ACHN (cell line): ENCODE measurements at regions not wholly inside any gene's neighbourhood (a gene's known extent, or its start where the extent isn't known, plus 50 kb on each side); places are given as distances from the start of the nearest gene placed in this dataset.
"Not testable (repeated sequence)": the region's sequence is repeated elsewhere in the genome, so short reads cannot be mapped to it uniquely, and the experiment has no call there.

Experiments
- DNase-seq: peaks from one replicate; pipeline ENCODE4 v3.0.0-alpha.2; 2015
- in situ Hi-C: cut with HindIII; loops from 2 replicates; pipeline ENCODE4 v1.10.0; 2017; ENCODE audit warnings: low sequenced_read_pairs, low pct_ligation_motif_present, low pct_unique_long_range_greater_than_20kb

DNA sequence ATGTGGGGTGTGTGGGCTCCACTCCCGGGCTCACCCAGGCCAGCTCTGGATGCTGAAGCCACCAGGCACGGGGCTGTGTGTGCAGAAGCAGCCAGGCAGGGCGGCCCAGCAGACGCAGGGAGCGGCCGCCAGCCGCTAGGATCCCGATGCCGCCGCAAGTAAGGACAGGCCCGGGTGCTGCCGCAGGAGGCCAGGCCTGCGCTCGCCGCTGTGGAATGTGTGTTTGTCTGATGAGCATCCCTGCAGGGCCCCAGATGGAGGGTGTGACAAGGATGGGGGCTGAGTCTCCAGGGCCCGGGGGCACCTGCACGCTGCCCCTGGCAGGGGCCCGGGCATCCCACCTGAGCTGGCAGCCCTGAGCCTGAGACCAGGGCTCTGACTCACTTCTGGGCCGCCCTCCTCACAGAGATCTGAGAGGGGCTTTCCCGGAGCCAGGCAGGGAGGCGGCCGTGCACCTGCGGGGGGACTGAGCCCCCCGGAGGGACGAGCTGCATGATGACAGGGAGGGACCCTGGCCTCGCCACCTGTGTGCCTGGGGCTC, 101.5 kb downstream of the FOXL3 start:
- in situ Hi-C loops: no loop called here
- DNase-seq: no peak

DNA sequence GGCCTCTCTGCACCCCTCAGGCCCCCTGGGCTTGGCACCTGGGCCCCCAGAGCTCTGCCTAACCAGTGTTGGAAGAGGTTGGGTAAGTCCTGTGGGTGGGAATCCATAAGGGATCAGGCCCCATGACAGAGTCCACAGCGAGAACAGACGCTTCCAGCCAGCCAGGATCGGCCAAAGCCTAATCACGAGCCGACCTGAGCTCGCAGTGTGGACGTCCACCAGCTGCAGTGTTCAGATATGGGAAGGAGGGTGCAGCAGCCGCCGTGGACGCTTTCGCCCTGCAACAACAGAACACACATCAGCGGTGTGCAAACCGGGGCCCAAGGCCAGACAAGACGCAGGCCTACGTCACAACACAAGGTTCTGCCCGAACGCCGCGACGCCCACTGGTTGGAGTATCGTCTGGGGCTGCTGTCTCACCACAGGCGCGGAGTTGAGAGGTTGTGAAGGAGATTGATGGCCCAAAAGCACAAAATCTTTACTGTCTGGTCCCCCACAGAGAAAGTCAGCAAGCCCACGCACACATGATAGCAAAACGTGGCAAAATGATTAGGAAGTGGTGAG, 102.1 kb downstream of the FOXL3 start:
- no peak for DNase-seq
- in situ Hi-C loops: no loop called here

DNA sequence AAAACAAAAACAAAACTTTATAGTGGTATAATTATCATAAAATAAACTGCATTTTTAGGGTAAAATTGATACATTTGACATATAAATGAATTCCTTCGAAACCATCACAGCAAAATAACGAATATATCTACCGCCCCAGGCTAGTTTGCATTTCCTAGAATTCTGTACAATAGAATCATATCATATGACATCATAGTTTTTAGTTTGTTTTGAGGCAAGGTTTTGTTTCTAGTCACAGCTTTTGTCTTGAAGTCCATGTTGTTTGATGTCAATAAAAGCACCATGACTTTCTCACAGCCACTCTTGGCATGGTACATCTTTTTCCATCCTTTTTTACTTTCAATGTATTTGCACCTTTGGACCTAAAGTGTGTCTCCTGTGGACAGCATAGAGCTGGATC, 102.9 kb downstream of the FOXL3 start:
- no peak for DNase-seq
- in situ Hi-C loops: no loop called here

DNA sequence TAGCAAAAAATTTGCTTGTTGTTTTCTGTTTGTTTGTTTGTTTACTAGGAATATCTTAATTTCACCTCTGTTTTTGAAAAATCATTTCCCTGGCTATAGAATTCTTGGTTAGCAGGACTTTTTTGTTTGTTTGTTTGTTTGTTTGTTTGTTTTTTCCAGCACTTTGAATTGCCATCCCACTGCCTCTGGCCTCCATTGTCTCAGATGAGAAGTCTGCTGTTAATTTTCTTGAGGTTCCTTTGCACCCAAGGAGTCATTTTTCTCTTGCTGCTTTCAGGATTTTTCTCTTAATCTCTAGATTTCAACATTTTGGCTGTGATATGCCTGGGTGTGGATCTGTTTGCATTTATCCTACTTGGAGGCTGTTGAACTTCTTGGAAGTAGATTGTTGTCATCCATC, 105.7 kb downstream of the FOXL3 start:
- in situ Hi-C loops: no loop called here
- DNase-seq: no peak

DNA sequence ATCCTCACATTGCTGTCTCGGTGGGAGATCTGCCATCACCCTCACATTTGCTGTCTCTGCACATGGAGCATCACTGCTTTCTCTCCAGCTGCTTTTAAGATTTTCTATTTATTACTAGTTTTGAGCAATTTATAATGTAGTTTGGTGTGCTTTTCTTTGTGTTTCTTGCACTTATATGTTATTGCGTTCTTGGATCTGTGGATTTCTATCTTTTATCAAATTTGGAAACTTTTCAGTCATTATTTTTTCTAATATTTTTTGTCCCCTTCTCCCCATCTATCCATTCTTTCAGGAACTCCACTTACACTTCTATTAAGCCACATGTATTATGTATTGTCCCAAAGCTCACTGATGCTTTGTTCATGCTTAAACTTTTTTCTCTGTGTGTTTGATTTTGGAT, 108.9 kb downstream of the FOXL3 start:
- in situ Hi-C loops: no loop called here
- no peak for DNase-seq

DNA sequence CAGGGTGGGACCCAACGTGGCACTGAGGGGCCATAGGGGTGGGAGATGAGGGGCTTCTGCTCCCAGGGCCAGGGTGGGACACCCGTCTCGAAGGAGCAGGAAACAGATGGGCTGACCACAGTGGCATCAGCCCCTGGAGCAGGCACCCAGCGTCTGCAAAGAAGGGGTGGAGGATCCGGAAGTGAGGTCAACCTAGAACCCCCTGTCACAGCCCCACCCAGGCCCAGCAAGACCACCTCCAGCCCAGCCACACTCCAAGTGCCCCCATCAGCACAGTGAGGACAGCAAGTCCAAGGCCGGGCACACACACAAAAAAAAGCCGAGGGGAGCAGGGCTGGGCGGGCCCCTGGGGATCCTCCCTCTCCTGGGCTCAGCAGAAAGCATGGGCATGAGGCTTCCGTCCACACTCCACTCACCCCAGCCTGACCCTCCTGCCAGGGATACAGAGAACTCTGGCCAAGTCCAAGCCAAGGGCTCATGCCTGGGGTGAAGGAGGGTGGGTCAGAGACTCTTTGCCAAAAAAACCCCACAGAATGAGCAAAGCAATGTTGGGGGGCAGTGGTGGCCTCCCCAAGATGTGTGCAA, 111.0 kb downstream of the FOXL3 start:
- in situ Hi-C loops: no loop called here
- DNase-seq: no peak

DNA sequence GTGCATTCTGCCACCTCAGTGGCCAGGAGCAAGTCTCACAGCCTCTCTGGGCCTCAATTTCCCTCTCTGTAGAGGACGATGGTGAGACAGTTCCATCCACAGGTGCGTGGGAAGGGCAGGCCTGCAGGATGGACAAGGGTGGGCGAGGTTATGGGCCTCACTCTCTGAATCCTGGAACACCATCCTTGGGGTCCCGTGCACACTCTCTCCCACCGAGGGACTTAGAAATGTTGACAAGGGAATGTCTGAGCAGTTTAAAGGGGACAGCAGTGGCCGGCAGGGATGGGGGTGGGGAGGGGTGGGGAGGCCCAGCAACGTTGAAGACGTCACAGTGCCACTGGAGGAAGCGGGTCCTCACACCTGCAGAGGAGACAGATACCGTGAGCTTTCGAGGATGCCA, 111.5 kb downstream of the FOXL3 start:
- in situ Hi-C loops: no loop called here
- no peak for DNase-seq

DNA sequence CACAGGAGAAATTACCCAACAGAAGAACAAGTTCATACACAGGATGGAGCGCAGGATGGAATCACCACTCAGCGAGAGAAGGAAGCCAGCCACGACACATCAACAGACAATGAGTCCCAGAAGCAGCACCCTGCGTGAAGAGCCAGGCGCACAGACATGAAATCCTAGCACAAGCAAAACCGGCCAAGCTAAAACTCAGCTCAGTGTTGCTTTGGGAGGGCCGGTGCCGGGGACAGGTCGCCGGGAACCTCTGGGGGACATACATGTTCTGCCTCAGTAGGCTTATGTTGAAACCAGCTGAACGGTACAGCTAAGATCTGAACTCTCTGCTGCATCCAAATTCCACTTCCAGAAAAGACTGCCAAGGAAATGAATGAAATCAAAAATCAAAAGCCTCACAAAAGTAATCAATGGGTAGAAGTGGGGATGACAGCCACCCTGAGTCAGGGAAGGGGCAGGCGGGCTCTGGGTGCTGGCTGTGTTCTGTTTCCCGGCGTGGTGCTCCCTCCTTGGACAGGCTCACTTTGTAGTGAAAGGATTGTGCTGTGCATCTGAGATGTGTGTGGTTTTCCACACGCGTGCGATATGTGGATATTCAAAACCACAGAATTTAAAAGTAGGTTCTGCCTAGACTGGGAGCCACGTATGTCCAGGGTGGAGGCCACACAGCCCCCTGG, 114.7 kb downstream of the PDGFA start:
- in situ Hi-C loops: no loop called here
- DNase-seq: no peak

DNA sequence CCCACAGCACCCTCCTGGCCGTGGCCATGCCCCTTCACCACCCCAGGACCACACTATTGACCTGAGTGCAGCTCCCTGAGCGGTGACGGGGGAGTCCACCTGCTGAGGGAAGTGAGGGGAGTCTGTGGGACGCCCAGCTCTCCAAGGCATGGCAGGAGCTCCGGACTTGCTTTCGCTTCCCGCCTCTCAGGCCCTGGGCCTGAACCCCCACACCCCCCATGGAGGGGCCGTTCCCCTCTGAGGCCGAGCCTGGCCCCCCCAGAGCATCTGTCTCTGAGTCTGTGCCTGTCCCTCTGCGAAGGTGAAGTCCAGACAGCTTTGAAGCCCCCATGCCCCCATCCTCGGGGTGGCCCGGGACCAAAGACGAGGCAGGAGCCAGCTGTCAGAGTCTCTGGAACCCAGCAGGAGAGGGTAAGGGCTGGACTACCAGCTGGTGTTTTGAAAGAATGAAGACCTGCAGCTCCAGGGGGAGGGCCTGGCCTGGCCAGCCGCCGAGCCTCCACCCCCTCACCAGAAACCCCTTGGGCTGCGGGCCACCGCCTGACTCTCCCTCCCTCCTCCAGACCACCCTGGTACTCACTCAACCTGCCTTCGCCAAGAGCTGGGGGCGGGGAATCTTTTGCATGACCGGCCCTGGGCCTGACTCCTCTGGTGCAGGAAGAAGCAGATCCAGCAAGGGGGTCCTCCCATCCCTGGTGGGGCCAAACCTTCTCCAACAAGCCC, 114.0 kb downstream of the PDGFA start:
- DNase-seq: no peak
- in situ Hi-C loops: no loop called here

DNA sequence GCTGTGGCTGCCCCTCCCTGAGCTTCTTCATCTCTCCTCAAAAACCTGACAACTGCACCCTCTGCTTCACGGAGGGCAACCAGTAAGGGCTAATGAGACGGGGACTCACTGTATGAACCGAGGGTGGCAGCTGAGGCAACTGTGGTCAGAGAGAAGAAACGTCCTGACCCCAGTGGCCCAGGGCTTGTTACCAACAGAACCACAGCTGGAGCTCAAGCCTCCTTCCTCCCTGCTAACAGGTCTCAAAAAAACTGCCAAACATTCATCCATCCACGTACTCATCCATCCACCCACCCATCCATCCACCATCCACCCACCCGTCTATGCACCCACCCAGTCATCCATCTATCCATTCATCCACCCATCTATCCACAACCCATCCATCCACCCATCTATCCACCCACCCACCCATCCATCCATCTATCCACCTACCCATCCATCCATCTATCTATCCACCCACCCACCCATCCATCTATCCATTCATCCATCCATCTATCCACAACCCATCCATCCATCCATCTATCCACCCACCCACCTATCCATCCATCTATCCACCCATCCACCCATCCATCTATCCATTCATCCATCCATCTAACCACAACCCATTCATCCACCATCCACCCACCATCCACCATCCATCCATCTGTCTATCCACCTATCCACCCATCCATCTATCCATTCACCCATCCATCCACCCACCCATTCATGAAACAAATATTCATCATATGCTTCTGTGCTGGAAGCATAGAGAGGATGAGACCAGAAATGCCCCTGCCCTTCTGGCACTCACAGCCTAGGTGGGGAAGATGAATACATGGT, 111.7 kb downstream of the PDGFA start:
- in situ Hi-C loops: no loop called here
- DNase-seq: no peak

DNA sequence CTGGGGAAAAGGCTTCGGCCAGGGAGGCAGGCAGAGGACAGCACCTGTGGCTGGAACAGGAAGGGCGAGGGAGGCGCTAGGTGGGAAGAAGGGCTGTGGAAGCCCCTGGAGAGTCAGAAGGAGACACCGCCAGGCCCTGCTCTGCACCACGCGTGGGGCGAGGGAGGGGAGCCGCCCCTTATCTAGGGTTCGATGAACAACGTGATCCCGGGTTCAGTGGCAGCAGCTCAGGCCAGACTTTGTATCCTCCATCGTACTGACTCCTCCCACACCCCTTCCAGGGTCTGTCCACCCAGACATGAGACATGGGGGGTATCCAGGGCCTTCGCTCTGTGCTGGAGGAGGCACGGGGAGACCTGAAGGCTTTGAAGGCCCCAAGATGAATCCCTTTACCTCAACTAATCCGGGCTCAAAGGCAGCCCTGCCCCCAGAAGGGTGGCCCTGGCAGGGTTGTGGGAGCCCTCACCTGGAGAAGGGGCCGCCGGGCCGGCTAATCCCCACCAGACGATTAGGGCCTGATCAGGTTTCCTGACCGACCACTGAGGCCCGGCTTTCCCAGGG, 110.8 kb downstream of the PDGFA start:
- in situ Hi-C loops: no loop called here
- no peak for DNase-seq

DNA sequence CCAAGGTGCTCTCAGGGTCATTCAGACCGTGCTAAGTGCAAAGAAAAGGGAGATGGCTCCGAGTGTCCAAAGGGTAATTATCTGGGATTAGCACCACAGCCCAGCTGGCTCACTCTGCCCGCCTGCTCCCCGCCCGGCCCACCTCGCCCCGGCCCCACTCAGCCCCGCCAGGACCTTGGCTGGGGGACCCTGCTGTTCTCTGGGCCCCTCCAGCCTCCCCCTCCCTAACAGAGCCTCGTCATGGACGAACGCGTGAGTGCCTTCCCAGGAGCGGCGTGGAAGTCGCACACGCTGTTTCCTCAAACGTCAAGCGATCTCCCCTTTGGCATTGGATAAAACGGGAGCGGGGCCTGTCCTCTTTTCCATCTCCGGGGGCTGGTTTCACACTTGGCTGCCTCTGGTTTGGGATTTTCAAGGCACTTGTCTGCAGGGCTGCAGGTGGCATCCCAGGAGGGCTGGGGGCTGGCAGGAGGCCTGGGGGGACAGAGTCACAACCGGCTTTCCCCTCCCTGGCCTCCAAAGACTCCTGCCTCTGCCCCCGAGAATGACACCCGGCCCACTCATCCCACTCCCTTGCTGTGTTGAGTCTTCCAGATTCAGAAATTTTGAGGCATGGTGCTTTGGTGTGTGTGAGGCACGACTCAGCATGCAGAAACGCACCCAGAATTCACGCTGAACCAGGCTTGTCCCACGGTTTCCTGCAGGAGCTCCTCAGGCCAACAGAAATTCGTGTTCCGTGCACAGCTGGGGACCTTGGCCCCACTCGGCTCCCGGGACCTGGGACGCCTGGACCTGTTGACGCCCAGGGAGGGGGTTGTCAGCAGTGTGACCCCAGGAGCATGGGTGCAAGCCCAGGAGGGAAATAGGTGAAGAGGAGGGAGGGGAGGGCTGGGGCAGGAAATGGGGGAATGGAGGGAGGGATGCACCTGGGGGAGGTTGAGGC, 110.0 kb downstream of the PDGFA start:
- in situ Hi-C loops: no loop called here
- DNase-seq: no peak

DNA sequence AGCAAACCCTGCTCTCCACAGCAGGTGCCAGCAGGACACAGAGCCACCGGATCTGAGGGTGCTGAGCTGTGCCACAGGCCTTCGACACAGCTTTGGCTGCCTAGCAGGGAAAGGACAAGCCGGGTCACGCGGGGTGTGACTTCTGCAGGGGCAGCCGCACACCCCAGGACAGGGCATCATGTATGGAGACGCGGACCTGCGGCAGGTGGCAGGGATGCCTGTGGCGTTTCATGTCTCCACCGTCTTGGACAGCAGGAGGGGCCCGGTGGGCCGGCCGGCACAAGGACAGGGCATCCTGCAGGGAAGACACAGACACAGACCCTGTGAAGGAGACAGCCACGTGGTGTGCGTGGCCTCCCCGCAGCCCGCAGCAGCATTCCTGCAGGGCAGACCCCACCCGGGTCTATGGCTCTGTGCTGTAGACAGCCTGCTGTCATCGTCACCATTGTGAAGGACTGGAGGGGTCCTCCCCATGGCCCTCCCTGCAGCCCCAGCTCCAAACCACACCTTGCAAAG, 109.2 kb downstream of the PDGFA start:
- DNase-seq: no peak
- in situ Hi-C loops: no loop called here

DNA sequence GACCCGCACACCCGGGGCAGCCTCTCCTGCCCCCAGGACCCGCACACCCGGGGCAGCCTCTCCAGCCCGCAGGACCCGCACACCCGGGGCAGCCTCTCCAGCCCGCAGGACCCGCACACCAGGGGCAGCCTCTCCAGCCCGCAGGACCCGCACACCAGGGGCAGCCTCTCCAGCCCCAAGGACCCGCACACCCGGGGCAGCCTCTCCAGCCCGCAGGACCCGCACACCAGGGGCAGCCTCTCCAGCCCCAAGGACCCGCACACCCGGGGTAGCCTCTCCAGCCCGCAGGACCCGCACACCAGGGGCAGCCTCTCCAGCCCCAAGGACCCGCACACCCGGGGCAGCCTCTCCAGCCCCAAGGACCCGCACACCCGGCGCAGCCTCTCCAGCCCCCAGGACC, 108.5 kb downstream of the PDGFA start:
- DNase-seq, in situ Hi-C loops: not testable (repeated sequence)

DNA sequence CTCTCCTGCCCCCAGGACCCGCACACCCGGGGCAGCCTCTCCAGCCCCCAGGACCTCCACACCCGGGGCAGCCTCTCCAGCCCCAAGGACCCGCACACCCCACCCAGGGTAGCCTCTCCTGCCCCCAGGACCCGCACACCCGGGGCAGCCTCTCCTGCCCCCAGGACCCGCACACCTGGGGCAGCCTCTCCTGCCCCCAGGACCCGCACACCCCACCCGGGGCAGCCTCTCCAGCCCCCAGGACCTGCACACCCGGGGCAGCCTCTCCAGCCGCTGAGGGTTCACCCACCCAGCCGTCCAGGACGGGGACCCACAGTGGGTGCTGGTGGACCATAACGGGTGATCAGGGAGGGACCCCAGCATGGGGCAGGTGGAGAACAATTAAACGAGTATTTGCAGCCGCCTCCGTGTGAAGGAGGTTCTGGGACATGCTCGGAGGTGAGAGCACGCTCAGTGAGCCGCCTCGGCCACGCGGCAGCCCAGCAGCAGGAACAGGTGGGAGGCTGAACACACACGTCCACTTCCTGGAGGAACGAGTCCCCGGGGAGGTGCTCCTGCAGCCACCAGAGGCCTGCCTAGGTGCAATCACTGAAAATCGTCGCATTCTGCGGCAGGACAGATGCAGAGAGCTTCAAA, 107.9 kb downstream of the PDGFA start:
- in situ Hi-C loops: no loop called here
- DNase-seq: no peak

DNA sequence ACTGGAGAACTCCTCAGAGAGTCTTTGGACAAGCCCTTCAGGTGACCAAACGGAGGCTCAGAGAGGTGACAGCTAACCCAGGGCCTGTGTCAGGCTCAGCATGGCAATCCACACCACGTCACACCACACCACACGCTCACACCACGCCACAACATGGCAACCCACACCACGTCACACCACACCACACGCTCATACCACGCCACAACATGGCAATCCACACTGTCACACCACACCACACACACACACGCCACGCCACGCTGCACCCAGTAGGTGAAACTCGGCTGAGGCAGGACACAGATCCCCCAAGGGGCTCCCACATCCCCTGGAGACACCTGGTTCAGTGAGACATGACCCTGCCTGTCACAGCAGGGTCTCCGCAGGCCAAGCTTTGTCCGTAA, 107.3 kb downstream of the PDGFA start:
- no peak for DNase-seq
- in situ Hi-C loops: no loop called here
